Fibroblast of skin of back (primary cell): ENCODE measurements at regions not wholly inside any gene's neighbourhood (a gene's known extent, or its start where the extent isn't known, plus 50 kb on each side); places are given as distances from the start of the nearest gene placed in this dataset.

Source experiments
- DNase-seq: peaks from one replicate; pipeline ENCODE4 v3.0.0-alpha.2; 2013

DNA sequence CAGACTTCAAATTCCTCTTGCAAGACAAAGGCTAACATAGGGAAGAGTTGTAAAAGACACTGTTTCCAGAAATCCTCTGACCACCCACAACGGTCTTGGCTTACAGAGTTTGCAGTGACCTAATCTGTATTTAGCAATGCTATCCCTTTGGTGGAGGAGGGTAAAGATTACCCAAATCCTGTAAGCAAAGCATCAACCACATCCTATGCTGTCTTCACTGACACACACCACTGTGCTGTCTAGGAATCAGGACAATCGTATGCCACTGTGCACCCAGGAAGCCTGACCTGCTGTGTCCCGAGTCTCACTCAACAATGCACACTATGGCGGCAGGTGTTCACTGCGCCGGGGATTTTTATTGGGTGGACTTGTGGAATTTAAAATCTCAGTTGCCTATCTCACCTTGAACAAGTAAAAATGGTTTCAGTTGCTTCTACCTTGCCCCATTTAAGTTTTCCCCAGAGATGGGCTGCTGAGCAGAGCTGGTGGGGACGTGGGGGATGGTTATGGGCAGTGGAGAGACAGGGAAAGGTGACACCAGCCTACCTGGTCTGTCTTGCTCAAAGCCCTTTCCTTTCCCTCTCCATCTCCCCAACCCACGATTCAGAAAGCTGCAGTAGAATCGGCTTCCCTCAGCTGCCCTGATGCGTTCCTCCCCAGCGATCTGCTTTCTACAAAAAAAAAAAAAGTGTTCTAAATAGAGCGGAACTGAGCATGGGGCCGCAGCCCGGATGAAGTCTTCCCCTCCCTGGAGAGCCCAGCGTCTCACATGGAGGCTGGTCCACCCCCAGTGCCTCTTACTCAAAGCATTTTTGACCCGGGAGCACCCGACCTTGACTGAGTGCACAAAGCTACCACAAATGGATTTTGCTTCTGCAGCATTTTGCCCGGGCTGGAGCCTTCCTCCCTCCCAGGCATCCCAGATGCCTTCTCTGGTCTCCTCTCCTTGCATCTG is 271.5 kb downstream of the SOX9 start:
- peak; percentile 74 for DNase-seq

DNA sequence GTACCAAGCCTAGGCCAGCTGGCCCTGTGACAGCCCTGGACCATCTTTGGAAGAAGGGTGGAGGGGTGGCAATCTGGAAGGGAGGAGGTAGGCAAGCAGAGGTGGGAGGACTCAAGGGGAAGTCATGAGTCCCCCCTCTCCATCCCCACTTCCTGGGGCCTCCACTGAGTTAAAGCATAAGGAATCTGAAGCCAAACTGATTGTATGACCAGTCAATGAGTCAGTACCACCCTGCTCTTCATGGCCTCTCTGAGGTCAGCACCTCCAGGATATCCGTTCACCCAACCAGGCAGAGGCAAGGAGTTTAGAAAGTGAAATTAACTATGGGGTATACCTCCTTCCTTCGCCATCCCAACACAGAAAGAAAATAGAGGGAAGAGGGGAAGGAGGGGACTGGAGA is 272.7 kb downstream of the SOX9 start:
- peak; percentile 93 for DNase-seq

DNA sequence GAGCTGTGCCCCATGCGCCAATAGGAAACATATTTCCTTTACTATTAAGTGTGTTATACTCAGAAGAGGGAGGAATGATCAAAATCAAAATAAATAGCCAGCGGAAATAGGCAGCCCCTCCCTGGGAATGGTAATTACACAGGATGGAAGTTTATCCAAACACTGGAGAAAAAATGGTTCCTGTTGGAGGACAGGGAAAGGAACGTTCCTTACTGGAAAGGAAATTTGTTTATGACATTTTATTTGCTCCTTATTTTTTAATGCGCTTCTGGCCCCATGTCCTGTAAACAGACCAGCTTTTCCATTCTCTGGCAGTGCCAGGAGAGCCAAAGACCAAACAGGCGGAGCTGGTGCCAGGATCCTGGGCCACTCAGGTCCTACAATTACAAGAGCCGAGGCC is 273.7 kb downstream of the SOX9 start:
- no peak for DNase-seq

DNA sequence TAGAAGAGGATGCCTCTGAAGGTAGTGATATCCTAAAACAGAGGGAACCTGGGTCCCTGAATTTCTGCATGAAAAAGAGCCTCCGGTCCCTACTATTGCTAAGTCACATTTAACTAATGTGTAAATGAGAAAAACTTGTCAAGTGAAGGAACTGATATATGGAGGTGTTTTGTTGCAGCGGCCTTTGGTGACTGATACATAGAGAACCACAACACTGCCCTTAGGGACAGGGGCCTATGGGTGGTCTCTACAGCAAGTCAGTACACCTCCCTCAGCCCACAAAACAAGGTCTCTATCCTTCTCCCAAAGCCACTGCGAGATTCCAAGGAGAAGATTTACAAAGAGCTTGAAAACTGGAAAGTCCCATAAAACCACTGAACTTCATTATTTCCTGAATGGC is 275.3 kb downstream of the SOX9 start:
- DNase-seq = no peak

DNA sequence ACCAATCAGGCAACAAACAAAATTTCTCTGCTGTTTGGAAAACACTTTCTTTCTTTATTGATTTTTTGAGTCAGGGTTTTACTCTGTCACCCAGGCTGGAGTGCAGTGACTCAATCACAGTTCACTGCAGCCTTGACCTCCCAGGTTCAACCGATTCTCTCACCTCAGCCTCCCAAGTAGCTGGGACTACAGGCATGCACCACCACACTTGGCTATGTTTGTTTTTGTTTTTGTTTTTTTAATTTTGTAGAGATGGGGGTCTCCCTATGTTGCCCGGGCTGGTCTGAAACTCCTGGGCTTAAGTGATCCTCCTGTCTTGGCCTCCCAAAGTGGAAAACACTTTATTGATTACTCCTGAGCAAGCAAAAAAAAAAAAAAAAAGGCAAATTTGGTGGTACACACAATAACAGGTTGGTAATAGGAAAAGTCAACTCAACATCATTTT is 276.4 kb downstream of the SOX9 start:
- no peak for DNase-seq

DNA sequence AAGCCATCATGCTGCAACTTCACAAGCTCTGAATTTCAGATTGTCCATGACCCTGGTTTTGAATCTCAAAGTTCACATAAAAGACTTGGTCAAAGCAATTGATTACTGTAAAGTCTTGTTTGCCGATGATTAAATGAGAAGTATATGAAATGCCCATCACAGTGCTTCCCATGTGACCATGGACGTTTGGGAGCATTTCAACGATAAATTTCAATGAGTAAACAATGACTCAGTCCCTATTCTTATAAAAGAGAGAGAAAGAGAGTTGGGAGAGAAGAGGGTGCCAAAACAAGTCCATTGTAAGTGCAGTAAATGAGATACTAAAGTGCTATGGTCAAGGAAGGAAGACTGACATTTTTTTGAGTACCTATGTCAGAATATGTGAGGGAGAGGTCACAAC is 276.9 kb downstream of the SOX9 start:
- no peak for DNase-seq

DNA sequence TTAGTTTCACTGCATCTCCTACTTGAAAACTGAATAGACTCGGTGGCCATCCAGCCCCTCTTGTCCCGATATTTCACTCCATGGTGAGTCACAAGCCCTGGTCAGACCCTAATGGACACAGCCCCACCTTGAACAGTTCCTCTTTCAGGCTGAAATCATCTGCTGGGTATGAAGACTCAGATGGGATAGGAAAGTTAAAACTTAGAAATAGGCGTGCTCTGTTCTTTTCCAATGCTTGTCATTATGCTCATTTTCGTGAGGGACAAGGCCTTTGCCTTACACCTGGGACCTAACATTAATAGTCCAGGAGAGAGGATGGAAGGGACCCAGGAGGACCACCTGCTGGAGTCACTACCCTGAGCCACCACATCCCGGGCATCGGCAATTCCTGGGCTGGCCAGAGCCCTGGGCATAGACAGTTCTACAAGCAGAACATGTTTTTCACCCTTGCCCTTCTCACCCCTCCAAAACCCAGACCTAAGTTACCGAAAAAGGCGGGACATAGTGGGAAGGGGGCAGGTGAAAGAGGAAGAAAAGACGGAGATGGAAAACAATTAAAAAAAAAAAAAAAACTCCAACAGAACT is 278.3 kb downstream of the SOX9 start:
- DNase-seq = no peak

DNA sequence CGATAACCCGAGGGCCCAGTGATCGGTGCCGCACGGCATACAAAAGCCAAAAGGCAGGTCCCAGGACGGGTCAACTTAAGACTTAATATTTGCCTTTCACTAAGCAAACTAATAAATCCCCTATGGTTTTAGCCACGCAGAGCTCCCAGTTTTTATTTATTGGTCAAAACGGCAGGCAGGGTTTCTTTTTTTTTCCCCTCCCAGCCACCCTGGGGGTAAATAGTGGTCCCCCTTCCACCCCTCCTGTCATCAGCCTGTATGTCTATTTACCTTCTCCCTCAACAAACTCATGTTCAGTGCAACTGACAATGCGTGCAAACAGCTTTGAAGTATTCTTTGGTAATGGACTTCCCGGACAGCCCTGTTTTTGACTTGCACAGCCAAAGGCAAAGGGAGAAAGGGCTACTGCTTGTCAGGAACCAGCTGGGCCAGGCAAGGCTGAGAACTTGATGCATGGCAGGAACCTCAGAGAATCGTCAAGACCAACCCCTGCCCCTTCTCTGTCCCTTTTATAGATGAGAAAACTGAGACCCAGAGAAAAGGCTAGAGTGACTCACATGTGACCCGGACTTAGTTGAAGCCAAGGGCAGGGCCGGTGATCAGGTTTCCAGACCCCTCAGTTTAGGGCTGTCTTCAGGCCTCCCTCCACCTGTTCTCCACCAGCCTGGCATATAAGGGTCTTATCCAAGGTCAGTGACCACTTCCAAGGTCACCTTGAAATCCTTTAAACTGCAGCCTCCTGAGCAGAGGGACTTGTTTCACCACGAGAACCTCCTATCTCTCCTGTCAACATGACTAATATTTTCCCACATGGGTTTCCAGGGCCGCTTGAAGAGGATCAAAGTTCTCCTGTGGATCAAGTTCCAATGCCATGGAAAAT is 279.0 kb downstream of the SOX9 start:
- DNase-seq = no peak

DNA sequence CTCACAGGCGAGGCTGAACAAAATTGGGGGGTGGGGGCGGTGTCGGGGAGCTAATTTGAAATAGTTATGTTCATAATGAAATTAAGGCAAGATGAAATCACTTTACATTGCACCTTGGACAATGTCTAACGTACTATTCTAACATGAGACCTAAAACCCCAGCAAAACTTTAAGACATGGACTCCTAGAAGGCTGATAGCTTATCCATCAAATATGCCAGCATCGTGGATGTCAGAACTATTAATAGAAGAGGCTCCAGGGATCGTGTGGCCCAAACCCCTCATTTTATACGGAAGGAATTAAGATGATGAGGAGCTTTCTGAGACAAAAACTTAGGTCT is 279.6 kb downstream of the SOX9 start:
- DNase-seq = no peak

DNA sequence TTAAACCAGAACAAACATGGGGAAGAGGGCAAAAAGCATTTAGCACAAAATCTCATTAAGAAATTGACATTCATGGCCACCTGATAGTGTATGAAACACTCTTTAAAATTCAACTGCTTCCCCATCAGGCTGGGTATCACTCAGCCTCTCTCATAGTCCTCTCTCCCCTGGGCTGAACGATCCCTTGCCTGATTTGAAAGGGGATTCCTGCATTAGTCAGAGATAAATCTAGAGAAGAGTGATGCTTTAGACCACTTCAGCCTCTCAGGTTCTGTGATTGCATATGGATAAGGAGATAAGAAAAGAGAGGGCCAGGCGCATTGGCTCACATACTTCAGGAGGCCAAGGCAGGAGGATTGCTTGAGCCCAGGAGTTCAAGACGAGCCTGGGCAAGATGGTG is 280.0 kb downstream of the SOX9 start:
- DNase-seq = no peak

DNA sequence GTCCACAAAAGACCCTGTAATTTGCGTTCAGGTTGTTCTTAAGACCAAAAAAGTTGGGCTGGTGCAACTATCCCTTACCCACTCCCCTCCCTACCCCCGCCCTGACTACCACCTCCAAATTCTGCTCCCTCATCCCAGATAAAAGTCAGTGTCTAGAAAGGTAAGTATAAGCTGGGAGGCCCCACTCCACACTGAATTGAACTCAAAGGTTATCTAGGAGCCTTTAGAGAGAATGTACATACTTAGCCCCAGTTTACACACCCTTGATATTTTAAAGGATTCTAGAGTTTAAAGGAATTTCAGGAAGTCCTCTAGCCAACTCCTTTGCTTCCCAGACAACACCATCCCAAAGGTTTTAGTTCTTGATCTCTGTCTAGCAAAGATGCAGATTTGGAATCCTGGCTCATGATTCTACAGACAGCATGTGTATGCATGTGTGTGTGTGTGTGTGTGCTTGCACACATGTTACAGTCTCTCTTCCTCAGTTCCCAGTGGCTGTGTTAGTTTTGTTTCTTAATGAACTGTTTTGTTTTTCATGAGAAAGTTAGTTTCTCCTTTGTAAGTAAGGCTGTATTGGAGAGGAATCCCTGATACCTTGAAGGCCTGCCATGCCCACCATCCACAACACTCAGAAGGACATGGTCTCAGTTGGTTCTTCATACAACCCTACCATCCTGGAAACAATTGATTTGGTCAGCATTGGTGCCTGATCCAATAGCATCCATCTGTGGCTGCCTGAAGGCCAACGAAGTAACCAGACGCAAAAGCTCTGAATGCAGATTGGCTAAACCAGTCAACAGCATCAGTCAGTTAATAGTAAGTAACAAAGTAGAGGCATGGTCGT is 281.3 kb downstream of the SOX9 start:
- DNase-seq = no peak

DNA sequence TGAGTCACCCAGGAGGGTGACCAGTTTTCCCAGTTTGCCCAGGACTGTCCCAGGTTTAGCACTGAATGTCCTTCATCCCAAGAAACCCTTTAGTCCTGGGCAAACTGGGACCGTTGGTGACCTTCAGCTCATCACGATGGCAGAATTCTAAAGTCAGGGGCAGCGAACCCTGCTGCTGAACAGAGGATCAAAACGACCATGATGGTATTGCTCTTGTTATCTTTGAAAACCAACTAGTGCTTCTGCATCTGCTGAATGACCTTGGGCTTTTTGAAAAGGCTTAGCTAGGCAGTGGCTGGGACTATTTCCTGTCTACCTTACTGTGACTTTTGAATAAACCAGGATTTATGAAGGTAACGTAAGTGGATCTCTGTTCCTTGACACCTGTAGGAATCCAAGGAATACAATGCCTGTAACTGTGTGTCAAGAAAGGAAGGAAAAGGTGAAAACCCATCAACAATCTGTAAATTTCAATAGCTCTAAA is 281.9 kb downstream of the SOX9 start:
- DNase-seq = no peak

DNA sequence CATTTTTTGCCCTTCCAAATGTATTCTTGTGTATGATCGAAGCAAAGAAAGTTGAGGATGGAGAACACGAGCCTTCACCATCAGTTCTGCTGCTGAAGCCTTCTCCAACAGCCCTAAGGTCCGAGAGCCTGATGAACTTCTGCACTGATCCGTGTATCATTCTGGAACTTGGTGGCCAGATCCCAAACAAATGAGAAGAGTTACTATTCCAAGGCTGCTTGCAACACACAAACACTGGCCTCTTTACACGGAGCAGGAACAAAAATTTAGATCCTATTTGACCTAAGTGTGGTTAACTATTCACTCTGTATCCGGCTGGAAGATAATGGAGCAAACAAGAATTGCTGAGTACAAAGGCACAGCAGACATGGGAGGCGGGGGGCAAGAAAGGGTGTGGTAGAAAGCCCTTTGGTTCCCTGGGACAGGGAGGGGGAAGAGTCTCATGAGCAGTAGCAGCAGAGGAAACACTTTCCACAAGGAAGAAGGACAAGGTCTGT is 282.9 kb downstream of the SOX9 start:
- no peak for DNase-seq

DNA sequence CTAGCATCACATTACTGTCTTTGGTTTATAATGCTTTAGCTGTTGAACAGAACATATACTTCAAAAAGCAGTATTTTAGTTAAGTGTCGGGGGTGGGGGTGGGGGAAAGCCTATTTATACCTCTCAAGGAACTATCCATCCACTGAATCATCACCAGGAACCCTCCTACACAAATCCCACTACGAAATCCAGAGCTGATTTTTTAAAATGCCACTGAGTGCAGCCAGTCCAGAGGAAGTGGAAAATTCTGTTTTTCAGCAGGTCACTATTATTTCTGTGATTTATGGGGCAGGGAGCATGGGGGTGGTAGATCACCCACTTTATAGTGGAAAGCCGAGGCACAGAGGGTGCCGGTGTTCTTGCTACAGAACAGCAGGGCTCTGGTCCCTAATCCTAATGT is 284.1 kb downstream of the SOX9 start:
- peak; percentile 72 for DNase-seq

DNA sequence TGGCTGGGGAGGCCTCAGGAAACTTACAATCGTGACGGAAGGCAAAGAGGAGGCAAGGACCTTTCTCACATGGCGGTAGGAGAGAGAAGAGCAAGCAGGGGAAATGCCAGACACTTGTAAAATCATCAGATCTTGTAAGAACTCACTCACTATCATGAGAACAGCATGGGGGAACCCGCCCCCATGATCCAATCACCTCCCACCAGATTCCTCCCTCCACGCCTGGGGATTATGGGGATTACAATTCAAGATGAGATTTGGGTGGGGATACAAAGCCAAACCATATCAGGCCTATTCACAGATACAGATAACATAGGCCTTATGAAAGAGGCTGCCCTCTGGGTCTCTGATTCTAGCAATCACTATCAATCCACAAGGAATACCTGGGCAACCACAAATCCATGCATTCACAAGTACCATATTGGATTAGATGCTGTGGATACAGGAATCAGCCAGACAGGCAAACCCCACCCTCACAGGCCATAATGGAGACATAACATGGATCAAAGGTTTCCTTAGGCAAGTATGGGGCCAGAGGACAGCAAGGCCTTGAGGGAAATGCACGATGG is 284.9 kb downstream of the SOX9 start:
- no peak for DNase-seq

DNA sequence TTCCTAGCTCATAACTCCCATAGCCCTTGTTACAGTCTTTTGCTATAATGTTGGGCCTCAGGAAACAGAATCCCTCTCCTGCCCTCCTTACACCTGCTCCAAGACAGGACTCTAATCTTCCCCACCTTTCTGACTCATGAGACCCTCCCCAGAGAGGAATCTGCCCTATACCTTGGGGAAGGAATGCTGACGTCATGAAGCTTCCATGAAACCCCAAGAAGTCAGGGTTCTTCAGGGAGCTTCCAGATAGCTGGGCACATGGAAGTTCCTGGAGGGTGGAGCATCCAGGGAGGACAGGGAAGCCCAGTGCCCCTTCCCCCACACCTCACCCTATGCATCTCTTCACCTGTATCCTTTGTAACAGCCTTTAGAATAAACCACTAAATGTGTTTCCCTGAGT is 285.7 kb downstream of the SOX9 start:
- no peak for DNase-seq

DNA sequence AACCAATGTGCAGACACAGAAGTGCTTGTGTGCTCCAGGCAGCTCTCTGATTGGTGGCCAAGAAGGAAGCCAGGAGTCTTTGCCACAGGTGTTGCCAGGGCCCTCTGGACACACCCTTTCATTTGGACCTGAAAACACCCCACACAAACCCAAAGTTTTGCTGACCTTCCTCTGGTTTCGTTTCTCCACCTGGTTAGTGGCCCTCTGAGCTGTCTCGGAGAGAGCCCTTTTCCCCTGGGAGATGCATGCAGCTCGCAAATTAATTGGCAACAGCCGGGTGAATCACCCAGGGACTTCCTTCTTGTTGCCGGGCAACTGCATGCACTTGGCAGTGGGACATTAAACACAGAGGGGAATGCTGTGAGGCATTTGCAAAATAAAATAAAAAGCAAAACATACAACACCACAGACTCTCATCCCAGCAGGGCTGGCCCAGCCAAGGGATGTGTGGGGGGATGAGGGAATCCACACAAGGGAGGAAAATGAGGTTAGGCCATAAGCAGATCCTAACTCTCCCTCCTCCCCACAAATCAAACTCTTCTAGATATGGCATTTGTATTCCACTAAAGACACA is 286.6 kb downstream of the SOX9 start:
- DNase-seq = peak; percentile 99

DNA sequence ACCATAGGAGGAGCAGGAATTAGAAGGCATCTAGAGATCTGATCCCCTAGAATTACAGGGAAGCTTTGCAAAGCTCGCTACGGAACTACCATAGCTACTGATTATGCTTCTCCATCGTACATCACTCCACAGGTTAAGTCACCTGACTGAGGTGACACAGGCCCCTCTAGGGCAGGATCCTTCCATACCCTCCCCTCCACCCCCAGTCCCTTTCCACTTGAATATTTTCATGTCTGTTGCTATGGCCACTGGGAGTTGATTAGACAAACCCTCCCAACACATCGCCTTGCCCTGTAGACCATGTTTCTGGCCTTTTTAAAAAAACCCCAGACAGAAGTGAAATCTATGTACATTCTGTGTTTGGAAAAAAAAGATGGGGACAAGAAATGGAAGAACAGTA is 287.1 kb downstream of the SOX9 start:
- DNase-seq = no peak

DNA sequence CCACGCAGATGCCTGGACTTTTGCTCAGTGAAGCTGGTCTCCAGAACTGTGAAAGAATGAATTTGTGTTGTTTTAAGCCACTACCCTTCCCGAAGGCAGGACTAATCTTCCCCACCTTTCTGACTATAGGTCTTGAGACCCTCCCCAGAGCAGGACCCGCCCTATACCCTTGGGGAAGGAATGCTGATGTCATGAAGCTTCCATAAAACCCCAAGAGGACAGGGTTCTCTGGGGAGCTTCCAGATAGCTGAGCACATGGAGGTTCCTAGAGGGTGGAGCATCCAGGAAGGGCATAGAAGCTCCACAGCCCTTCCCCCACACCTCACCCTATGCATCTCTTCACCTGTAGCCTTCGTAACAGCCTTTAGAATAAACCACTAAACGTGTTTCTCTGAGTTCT is 287.8 kb downstream of the SOX9 start:
- DNase-seq = no peak

DNA sequence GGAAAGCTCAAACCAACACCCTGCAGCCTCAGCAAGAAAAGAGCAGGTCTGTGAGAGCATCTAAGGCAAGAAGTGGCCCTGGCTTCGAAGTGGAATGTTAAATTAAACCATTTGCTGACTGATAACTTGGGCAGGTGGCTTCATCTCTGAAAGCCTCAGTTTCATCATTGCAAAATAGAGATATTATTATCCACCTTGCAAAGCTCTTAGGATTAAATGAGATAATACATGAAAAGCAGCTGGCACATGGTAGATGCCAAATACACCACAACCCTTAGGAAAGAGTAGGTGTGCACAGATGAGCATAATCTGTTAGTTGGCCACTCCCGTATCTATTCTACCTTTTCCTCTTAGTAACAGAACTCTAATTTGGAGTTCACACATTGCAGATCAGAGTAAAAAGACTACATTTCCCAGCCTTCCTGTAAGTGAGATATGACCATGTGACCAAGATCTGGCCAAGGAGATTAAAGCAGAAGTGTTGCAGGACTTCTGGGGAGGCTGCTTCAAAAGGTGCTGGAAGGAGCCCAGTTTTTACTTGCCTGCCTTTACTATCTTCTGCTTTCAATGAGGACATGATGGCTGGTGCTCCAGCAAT is 288.7 kb downstream of the SOX9 start:
- DNase-seq = no peak

DNA sequence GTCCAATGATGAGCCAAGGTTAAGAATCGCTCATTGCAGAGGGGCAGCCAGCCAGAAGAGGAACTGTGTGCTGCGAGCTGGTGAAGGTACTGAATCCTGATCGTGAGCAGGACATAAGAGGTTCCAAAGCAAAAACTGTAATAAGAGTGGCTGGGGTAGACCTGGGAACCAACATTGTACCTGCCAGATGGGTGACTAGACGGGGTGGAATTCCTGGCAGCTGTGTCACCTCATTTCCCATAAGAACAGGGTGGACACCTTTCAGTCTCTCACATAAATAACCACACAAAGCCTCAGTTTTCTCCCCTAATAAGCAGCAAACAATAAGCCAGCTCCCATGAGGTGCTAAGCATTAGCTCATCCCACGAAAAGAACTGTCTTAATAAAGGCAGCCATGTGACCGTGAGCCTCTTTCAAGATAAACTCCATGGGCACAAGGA is 290.3 kb downstream of the SOX9 start:
- no peak for DNase-seq
